C4-2B (cell line): ENCODE measurements at regions not wholly inside any gene's neighbourhood (a gene's known extent, or its start where the extent isn't known, plus 50 kb on each side); places are given as distances from the start of the nearest gene placed in this dataset.

Experiments used
- H3K27ac ChIP-seq: fragments of 450-650 bp; 2 replicates; pipeline ENCODE4 v1.5.1; 2017
- ZFX ChIP-seq: fragments of 450-650 bp; IDR thresholded peaks from 2 replicates; pipeline ENCODE4 v1.6.1; 2017
- TF ChIP-seq, protein P1 (sequence below): fragments of 450-650 bp; conservative IDR thresholded peaks from 2 replicates; pipeline ENCODE4 v1.5.1; 2017; ENCODE audit warnings: mild to moderate bottlenecking

DNA sequence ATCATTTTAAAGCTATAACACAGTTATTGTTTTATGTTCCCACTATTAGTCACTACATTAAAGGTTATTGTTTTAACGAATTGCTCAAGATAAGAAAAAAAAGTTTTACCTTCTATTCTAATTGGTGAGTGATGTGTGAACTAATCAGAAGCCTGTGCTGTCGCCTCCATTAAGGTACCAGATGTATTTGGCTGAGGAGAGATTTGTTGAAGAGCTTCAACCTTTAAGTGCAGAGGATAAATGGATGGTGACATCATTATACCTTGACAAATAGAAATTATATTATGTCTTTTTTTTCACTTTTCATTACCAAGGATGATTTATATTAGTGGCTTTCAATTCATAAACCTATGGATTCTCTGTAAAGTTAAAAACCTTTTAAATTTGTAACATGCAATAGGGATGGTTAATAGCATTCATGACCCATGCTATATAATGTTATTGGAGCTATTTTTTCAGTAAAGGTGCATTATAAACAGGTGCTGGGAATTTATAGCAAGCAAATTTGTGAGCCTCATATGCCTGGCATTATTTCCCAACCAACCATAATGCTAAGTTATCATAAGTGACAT is 97.0 kb upstream of the NPVF start:
- TF ChIP-seq, protein P1, sequence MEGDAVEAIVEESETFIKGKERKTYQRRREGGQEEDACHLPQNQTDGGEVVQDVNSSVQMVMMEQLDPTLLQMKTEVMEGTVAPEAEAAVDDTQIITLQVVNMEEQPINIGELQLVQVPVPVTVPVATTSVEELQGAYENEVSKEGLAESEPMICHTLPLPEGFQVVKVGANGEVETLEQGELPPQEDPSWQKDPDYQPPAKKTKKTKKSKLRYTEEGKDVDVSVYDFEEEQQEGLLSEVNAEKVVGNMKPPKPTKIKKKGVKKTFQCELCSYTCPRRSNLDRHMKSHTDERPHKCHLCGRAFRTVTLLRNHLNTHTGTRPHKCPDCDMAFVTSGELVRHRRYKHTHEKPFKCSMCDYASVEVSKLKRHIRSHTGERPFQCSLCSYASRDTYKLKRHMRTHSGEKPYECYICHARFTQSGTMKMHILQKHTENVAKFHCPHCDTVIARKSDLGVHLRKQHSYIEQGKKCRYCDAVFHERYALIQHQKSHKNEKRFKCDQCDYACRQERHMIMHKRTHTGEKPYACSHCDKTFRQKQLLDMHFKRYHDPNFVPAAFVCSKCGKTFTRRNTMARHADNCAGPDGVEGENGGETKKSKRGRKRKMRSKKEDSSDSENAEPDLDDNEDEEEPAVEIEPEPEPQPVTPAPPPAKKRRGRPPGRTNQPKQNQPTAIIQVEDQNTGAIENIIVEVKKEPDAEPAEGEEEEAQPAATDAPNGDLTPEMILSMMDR = no peak
- H3K27ac ChIP-seq = no peak overlapping the region

DNA sequence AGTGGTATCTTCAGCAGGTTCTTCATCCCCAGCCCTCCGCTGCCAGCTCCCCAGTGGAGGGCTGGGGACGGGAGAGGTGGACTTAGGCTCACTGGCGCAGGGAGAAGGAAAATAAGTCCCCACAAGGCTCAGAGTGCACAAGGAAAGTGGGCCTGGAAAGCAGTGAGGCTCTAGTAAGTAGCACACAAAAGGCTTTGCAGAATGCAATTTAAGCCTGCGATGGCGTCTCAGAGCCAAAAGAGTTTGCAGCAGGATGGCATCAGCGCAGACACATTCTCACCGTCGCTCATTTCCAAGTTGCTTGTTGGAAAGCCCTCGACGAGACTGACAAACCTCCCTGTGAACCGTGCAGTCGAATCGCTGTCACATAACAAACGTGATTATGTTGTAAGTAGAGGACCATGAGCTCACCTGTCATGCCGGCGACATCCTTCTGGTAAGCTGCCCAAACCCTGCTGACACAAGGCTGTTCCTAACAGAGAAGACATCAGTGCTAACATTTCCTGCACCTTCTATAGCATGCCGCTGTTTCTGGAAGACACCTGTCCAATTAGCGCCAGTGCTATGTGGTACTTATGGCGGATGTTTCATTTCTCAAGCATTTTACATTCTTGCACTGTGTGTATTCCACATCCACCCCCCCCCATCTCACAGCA is 98.3 kb upstream of the NPVF start:
- TF ChIP-seq, protein P1 = no peak
- TF ChIP-seq ZFX = no peak
- H3K27ac ChIP-seq = no peak overlapping the region

DNA sequence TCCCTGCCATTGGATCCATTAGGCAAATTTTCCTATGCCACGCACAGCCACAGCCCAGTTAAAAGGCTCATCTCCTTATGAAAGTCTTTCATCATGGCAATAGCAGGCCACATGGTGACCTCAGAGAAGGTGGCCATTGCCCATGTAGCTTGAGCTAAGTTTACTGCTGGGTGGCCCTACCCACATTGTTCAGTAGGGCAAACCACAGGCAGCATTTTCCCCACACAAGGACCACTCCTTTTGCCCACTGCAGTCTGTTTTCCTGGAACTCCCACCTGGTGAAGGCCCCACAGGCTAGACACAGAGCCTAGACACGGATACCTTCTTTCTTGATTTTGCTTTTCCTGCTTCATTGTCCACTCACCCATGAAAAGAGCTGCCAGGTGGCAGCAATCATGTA is 101.5 kb upstream of the NPVF start:
- H3K27ac ChIP-seq = 0 out of 2 replicates have a peak overlapping the region, but pooled peaks have one; percentile 10
- TF ChIP-seq, protein P1 = no peak
- no peak for TF ChIP-seq ZFX

DNA sequence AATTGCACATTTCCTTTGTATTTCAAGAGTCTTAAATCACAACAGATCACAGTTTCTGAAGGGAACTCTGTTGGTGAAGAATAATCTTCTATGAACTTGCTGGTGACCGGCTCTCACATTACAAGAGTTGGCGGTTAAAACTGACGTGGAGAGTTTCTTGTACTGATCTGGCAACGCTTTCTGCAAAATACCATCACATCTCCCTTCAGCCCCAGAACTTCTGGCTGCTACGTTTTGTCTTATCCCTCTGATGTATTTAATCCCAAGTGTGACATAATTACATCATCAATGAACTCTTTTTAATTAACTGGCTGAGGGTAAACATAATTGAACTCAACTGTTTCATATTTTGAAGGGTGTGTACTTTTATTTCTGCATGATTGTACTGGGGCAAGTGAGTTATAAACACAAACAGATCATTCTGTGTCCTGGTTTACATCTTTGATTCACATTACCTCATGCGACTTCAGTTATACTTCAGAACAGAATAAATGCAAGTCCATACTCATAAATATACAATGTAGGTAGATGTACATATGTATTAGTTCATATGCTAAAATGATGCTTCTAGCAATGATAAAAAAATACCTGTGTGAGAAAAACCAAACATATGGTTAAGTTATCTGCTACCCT is 105.1 kb upstream of the NPVF start:
- peak overlapping the region; percentile 66; the same call in 1 of the 2 replicates for H3K27ac ChIP-seq
- TF ChIP-seq ZFX = no peak
- TF ChIP-seq, protein P1 = no peak

DNA sequence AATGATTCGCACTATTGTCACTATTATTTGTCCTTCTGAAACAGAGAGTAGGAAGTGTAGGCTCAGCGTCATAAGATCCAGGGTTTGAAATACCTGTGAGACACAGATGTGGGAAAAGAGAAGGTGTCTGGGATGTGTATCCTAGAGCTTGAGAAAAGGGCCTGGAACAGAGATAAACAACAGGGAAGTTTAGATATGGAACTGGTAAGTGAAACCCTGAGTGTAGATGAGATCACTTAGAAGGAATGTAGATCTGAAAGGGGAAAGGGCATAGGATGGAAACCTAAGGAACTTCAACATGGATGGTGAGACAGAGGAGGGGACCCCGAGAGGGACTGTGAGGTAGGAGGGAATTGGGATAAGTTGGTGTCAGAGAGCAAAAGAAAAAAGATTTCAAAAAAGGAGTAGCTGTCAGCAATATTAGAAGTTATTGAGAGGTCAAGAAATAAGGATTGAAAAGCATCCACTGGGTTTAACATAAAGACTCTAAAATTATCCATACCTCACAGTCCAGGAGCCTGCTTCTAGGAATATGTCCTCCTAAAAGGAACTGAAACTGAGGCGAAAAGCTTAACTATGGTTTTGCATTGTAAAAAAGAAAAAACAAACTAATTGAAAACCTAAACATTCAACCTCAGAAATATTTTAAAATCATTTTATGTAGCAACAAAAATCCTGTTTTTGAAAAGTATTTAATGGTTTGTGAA is 119.2 kb upstream of the NPVF start:
- TF ChIP-seq, protein P1 = no peak
- TF ChIP-seq ZFX = no peak
- no peak overlapping the region; the same call in 1 of the 2 replicates for H3K27ac ChIP-seq

DNA sequence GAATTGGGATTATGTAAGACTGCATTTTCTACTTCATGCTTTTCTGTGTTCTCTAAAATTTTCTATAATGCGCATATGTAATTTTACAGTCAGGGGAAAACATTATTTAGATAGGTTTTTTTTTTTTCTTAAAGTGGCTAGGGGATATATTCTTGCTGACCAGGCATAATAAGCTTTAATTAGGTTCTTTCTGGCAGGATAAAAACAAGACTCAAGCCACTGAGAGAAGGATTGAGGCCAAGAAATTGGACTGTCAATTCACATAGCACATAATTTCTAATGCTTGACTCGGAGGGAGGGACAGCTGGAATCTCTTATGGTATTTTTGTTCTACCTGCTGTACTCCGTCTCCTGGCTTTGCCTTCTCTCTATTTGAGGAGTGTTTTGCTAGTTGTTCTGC is 119.8 kb upstream of the NPVF start:
- no peak for TF ChIP-seq ZFX
- TF ChIP-seq, protein P1 = no peak
- H3K27ac ChIP-seq = peak overlapping the region; percentile 53; the same call in 1 of the 2 replicates
